ENCODE measurements at regions not wholly inside any gene's neighbourhood (a gene's known extent, or its start where the extent isn't known, plus 50 kb on each side); places are given as distances from the start of the nearest gene placed in this dataset.

DNA sequence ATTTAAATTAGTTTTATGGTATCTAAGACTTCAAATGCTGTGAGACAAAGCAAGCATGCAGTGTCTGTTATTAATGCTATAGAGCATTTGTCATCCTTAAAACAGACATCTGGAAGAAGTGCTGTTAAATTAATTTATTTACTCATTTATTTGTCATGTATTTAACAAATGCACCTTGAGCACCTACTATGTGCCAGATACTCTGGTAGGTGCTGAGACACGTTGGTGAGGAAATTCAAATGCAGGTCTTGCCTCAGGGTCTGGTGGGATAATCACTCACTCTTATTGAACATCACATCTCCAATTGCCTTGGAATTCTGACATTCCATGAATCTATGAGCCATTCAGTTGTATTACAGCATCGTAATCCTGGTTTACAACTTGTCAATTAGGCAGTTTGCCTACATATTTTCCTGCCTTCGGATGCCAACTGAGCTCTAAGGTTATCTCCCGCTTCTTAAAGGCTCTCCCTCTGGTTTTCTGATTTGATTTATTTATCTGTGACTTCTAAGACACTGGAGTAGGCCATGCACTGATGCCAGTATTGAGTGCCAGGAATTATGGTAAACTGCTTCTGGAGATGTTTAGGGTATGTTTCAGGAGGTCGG, 56.0 kb upstream of the RPS23 start:
- Histone ChIP-seq H3K4me3 (no peak overlapping the region), H3K4me1 (no peaks in the 10 kb centered on the region), H3K9me3 (no peaks in the 10 kb centered on the region; the same call in 2 of the 3 replicates), H3K4me2 (no peak overlapping the region), H3K27ac (no peak overlapping the region)
- ATAC-seq: no peak
- ChIA-PET CTCF (interaction anchor here (1.3 to 1.5 kb wide), 3 partner anchors 17 to 1139 kb away, joined by 3 to 4 read pairs (median 3); no protein-coding TSS in a partner anchor), POLR2A (no interaction called here)
- no peak for DNase-seq (ENCODE audit: low read depth in 1 of 2, low spot score in 1 of 2)
- 48% methylated on average over 5 of the region's 5 CpGs for WGBS (ENCODE audit: missing lambda C conversion rate)
- no peak for FAIRE-seq
- TF ChIP-seq JUNB (IDR thresholded peaks at IDR 0.05) (no peak), BHLHE40 (IDR thresholded peaks at IDR 0.05; ENCODE audit: low read depth, low read length) (no peak), ZFP36 (IDR thresholded peaks at IDR 0.05; ENCODE audit: borderline replicate concordance, partially characterized antibody) (no peak), PHF8 (IDR thresholded peaks at IDR 0.05; ENCODE audit: borderline replicate concordance, low read depth) (no peak), FOSL2 (IDR thresholded peaks at IDR 0.05) (no peak), FOSL2 (CRISPR knock-in tag; IDR thresholded peaks at IDR 0.05) (no peak), CHD2 (IDR thresholded peaks at IDR 0.05; ENCODE audit: low read length, partially characterized antibody) (no peak), ZSCAN20 (CRISPR knock-in tag; IDR thresholded peaks at IDR 0.05) (no peak), EP300 (IDR thresholded peaks at IDR 0.05) (no peak), ESRRA (IDR thresholded peaks at IDR 0.05; ENCODE audit: borderline replicate concordance, low read length) (no peak), SMC3 (IDR thresholded peaks at IDR 0.05) (no peak), ZNF302 (CRISPR knock-in tag; IDR thresholded peaks at IDR 0.05) (no peak), ZC3H11A (IDR thresholded peaks at IDR 0.05) (no peak), HDAC2 (IDR thresholded peaks at IDR 0.05) (no peak), TP53 (CRISPR knock-in tag; IDR thresholded peaks at IDR 0.05) (no peak)
- TF ChIP-seq, protein P1, sequence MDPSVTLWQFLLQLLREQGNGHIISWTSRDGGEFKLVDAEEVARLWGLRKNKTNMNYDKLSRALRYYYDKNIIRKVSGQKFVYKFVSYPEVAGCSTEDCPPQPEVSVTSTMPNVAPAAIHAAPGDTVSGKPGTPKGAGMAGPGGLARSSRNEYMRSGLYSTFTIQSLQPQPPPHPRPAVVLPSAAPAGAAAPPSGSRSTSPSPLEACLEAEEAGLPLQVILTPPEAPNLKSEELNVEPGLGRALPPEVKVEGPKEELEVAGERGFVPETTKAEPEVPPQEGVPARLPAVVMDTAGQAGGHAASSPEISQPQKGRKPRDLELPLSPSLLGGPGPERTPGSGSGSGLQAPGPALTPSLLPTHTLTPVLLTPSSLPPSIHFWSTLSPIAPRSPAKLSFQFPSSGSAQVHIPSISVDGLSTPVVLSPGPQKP (IDR thresholded peaks at IDR 0.05; ENCODE audit: low read depth, low read length): no peak
- TF ChIP-seq, protein P2, sequence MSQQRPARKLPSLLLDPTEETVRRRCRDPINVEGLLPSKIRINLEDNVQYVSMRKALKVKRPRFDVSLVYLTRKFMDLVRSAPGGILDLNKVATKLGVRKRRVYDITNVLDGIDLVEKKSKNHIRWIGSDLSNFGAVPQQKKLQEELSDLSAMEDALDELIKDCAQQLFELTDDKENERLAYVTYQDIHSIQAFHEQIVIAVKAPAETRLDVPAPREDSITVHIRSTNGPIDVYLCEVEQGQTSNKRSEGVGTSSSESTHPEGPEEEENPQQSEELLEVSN (IDR thresholded peaks at IDR 0.05; ENCODE audit: borderline replicate concordance, low read depth): no peak
- TF ChIP-seq, protein P3, sequence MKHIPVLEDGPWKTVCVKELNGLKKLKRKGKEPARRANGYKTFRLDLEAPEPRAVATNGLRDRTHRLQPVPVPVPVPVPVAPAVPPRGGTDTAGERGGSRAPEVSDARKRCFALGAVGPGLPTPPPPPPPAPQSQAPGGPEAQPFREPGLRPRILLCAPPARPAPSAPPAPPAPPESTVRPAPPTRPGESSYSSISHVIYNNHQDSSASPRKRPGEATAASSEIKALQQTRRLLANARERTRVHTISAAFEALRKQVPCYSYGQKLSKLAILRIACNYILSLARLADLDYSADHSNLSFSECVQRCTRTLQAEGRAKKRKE (CRISPR knock-in tag; IDR thresholded peaks at IDR 0.05; ENCODE audit: low read depth): no peak
- TF ChIP-seq, protein P4, sequence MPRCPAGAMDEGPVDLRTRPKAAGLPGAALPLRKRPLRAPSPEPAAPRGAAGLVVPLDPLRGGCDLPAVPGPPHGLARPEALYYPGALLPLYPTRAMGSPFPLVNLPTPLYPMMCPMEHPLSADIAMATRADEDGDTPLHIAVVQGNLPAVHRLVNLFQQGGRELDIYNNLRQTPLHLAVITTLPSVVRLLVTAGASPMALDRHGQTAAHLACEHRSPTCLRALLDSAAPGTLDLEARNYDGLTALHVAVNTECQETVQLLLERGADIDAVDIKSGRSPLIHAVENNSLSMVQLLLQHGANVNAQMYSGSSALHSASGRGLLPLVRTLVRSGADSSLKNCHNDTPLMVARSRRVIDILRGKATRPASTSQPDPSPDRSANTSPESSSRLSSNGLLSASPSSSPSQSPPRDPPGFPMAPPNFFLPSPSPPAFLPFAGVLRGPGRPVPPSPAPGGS (IDR thresholded peaks at IDR 0.05): no peak

DNA sequence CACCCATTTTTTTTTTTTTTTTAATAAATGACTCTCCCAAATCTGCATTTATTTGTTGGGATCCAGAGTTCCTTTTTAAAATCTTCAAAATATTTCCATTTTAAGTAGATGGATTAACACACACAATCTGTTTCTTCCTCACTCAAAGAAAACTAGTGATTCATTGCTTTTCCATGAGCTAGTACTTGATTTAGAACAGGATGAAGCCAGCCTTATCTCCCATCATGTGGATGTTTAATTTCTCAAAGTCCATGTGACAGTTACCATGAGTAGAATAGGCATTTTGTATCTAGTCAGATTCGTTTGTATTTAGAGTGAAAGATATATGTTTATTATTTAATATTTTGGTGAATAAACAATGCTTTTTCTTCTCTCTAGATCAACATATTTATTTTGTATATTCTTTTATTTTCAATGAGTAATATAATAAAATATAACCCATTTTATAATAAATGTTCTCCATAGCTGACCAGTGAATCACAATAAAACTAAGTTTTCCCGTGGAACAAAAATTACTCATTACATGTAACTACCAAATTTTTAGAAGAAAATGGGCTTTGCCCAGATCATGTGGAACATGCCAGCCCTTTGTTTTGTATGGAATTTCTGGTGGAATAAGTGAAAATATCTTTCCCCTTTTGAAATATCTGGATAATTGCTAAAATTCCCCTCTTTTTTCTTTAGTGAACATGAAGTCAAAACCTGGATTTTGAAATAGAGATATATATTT, 54.9 kb upstream of the RPS23 start:
- 12% methylated on average over 2 of the region's 2 CpGs for WGBS (ENCODE audit: missing lambda C conversion rate)
- no peak for ATAC-seq
- TF ChIP-seq CHD4 (IDR thresholded peaks at IDR 0.05; ENCODE audit: borderline replicate concordance): no peak
- TF ChIP-seq CEBPB (IDR thresholded peaks at IDR 0.05): no peak
- TF ChIP-seq MYC (IDR thresholded peaks at IDR 0.05; ENCODE audit: borderline replicate concordance, low read length): no peak
- TF ChIP-seq, protein P5, sequence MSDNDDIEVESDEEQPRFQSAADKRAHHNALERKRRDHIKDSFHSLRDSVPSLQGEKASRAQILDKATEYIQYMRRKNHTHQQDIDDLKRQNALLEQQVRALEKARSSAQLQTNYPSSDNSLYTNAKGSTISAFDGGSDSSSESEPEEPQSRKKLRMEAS (IDR thresholded peaks at IDR 0.05): no peak
- TF ChIP-seq, protein P6, sequence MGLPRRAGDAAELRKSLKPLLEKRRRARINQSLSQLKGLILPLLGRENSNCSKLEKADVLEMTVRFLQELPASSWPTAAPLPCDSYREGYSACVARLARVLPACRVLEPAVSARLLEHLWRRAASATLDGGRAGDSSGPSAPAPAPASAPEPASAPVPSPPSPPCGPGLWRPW (IDR thresholded peaks at IDR 0.05): no peak
- no peak for TF ChIP-seq MAFK (IDR thresholded peaks at IDR 0.05; ENCODE audit: partially characterized antibody)
- TF ChIP-seq, protein P3 (CRISPR knock-in tag; IDR thresholded peaks at IDR 0.05; ENCODE audit: low read depth): no peak
- TF ChIP-seq, protein P7, sequence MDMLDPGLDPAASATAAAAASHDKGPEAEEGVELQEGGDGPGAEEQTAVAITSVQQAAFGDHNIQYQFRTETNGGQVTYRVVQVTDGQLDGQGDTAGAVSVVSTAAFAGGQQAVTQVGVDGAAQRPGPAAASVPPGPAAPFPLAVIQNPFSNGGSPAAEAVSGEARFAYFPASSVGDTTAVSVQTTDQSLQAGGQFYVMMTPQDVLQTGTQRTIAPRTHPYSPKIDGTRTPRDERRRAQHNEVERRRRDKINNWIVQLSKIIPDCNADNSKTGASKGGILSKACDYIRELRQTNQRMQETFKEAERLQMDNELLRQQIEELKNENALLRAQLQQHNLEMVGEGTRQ (IDR thresholded peaks at IDR 0.05): no peak
- TF ChIP-seq POLR2AphosphoS2 (conservative IDR thresholded peaks at IDR 0.05; ENCODE audit: low read length): no peak
- no peak for TF ChIP-seq POLR2A (IDR thresholded peaks at IDR 0.05; ENCODE audit: low read length)
- TF ChIP-seq RFX5 (IDR thresholded peaks at IDR 0.05): no peak

More for the DNA sequence above, 54.9 kb upstream of the RPS23 start:
- Histone ChIP-seq H3K4me3 (no peak overlapping the region), H3K4me2 (no peak overlapping the region), H3K27ac (no peak overlapping the region), H3K4me1 (no peaks in the 10 kb centered on the region), H3K9me3 (no peaks in the 10 kb centered on the region; the same call in 2 of the 3 replicates)
- ChIA-PET POLR2A (no interaction called here), CTCF (interaction anchor here (0.7 to 1.7 kb wide), 4 partner anchors 13 to 1140 kb away, joined by 3 to 4 read pairs (median 4); no protein-coding TSS in a partner anchor)
- FAIRE-seq (no peak), DNase-seq (ENCODE audit: low read depth in 1 of 2, low spot score in 1 of 2) (no peak)
